Hematopoietic multipotent progenitor cell treated with erythropoietin and hydrocortisone succinate and interleukin-3 and kit ligand, for 6 days (in vitro differentiated cells): ENCODE measurements at regions not wholly inside any gene's neighbourhood (a gene's known extent, or its start where the extent isn't known, plus 50 kb on each side); places are given as distances from the start of the nearest gene placed in this dataset.
A peak's percentile ranks its signal among the peaks of the same experiment; 100 is the strongest.

Source experiments
- DNase-seq: peaks from one replicate; pipeline ENCODE4 v3.0.0-alpha.2; 2015

GRCh38 chr19:31718032-31718431, 368.8 kb upstream of the TSHZ3 start:
- no peak for DNase-seq

GRCh38 chr19:31718898-31719297, 369.7 kb upstream of the TSHZ3 start:
- no peak for DNase-seq

GRCh38 chr19:31723101-31723500, 373.9 kb upstream of the TSHZ3 start:
- DNase-seq, result no peak

- DNase-seq, result no peak
Measured at GRCh38 chr19:31725051-31725450, 375.8 kb upstream of the TSHZ3 start.

GRCh38 chr19:31727536-31727935, 378.3 kb upstream of the TSHZ3 start:
- DNase-seq, result no peak

GRCh38 chr19:31730270-31730669, 381.0 kb upstream of the TSHZ3 start:
- no peak for DNase-seq

- DNase-seq, result no peak
Measured at GRCh38 chr19:31733591-31733990, 384.4 kb upstream of the TSHZ3 start.

- DNase-seq, result no peak
Measured at GRCh38 chr19:31742249-31742648, 393.0 kb upstream of the TSHZ3 start.

GRCh38 chr19:31745731-31746130, 396.5 kb upstream of the TSHZ3 start:
- no peak for DNase-seq

GRCh38 chr19:31749231-31749630, 400.0 kb upstream of the TSHZ3 start:
- DNase-seq, result no peak

- no peak for DNase-seq
Measured at GRCh38 chr19:31759359-31759758, 410.1 kb upstream of the TSHZ3 start.

GRCh38 chr19:31761281-31761913, 412.2 kb upstream of the TSHZ3 start:
- no peak for DNase-seq

- peak; percentile 15 for DNase-seq
Measured at GRCh38 chr19:31770223-31770622, 421.0 kb upstream of the TSHZ3 start.

- no peak for DNase-seq
Measured at GRCh38 chr19:31772915-31773314, 423.7 kb upstream of the TSHZ3 start.

GRCh38 chr19:31781542-31781941, 432.3 kb upstream of the TSHZ3 start:
- no peak for DNase-seq

GRCh38 chr19:31783592-31783991, 434.4 kb upstream of the TSHZ3 start:
- no peak for DNase-seq

- no peak for DNase-seq
Measured at GRCh38 chr19:31784671-31785101, 435.4 kb upstream of the TSHZ3 start.

- DNase-seq, result no peak
Measured at GRCh38 chr19:31801611-31802010, 452.4 kb upstream of the TSHZ3 start.

GRCh38 chr19:31803835-31804446, 454.7 kb upstream of the TSHZ3 start:
- DNase-seq, result no peak

- no peak for DNase-seq
Measured at GRCh38 chr19:31804668-31805067, 455.4 kb upstream of the TSHZ3 start.

- no peak for DNase-seq
Measured at GRCh38 chr19:31810536-31811109, 461.4 kb upstream of the TSHZ3 start.

GRCh38 chr19:31817971-31818797, 468.9 kb upstream of the TSHZ3 start:
- no peak for DNase-seq

GRCh38 chr19:31818798-31819105, 469.5 kb upstream of the TSHZ3 start:
- no peak for DNase-seq

GRCh38 chr19:31819837-31820236, 470.6 kb upstream of the TSHZ3 start:
- no peak for DNase-seq
